HCT116 (cell line): ENCODE measurements at regions not wholly inside any gene's neighbourhood (a gene's known extent, or its start where the extent isn't known, plus 50 kb on each side); places are given as distances from the start of the nearest gene placed in this dataset.

Experiments used
- ATAC-seq: fragments of 200-7000 bp; cut with Tn5 transposase; 2 replicates; pipeline ENCODE4 v1.9.1; 2020; ENCODE audit warnings: mild to moderate bottlenecking, moderate library complexity
- BruUV-seq: library from RNA; stranded (reverse); fragments of 400-500 nt; replicated peaks from 2 replicates; lab custom pipeline; 2021; lab: Mats Ljungman, UMichigan
- CTCF ChIA-PET: fragments of 300-600 bp; sonication (Branson Sonifier 250); formaldehyde crosslinking; loops from one replicate; lab custom pipeline; 2021; ENCODE audit warnings: antibody characterized with exemption; lab: Charles Lee
- POLR2A ChIA-PET: fragments of 300-600, 350-600 bp; sonication (Branson Sonifier 250); formaldehyde crosslinking; loops from one replicate; lab custom pipeline; 2021; ENCODE audit warnings: antibody characterized with exemption; lab: Charles Lee
- RAD21 ChIA-PET, 2 experiments: fragments of 300-600 bp; sonication (Branson Sonifier 250); formaldehyde crosslinking; loops; one replicate each; lab custom pipeline; 2023; ENCODE audit warnings: low total read pairs in 2 of 2; ENCODE audit not compliant: uncharacterized antibody in 2 of 2, unreplicated experiment in 2 of 2, low non-redundant PET in 1 of 2; lab: Charles Lee
- DNase-seq: peaks from one replicate; pipeline ENCODE4 v3.0.0-alpha.2; 2010; ENCODE audit warnings: low read depth, low spot score
- H2AFZ ChIP-seq: fragments of 200-600 bp; shearing (Covaris generic), sonication (generic); 2 replicates; pipeline ENCODE4 v1.6.1; 2017; ENCODE audit warnings: low read depth, mixed run types, mixed read lengths, antibody characterized with exemption, low read length; ENCODE audit not compliant: poor library complexity, severe bottlenecking
- H3K27ac ChIP-seq: 2 replicates; pipeline ENCODE4 v1.5.1; 2012; ENCODE audit warnings: low read depth, low read length
- H3K27me3 ChIP-seq: fragments of 200-600 bp; sonication (generic); 2 replicates; pipeline ENCODE4 v1.6.1; 2016; ENCODE audit warnings: mixed run types, low read length, mixed read lengths; ENCODE audit not compliant: insufficient read depth
- H3K36me3 ChIP-seq, 2 experiments: fragments of 200-500 bp in 1 of 2; fragments of 200-600 bp in 1 of 2; sonication (Bioruptor generic) in 1 of 2; sonication (generic) in 1 of 2; 2 replicates each; pipeline versions ENCODE4 v1.5.1 to v1.6.1; 2014 to 2016; ENCODE audit warnings: low read length in 2 of 2, inconsistent platforms in 1 of 2, mixed read lengths in 1 of 2, mixed run types in 1 of 2; ENCODE audit not compliant: insufficient read depth in 2 of 2, control insufficient read depth in 1 of 2
- H3K4me1 ChIP-seq, 2 experiments: fragments of 200-600 bp in 1 of 2; sonication (generic) in 1 of 2; 2 replicates each; pipeline versions ENCODE4 v1.5.1 to v1.6.1; 2012 to 2017; ENCODE audit warnings: low read length in 2 of 2, inconsistent platforms in 1 of 2, mild to moderate bottlenecking in 1 of 2, mixed read lengths in 1 of 2, mixed run types in 1 of 2, moderate library complexity in 1 of 2; ENCODE audit not compliant: insufficient read depth in 2 of 2, control insufficient read depth in 1 of 2
- H3K4me2 ChIP-seq: fragments of 200-600 bp; sonication (generic); 2 replicates; pipeline ENCODE4 v1.6.1; 2017; ENCODE audit warnings: mixed run types, low read length, mixed read lengths
- H3K4me3 ChIP-seq, 2 experiments: fragments of 200-600 bp in 1 of 2; sonication (generic) in 1 of 2; replicated peaks in 1 of 2; 2 replicates each; pipeline ENCODE4 v1.5.1; 2011 to 2016; ENCODE audit warnings: low read length in 2 of 2, control low read depth in 1 of 2, low read depth in 1 of 2, mild to moderate bottlenecking in 1 of 2, mixed read lengths in 1 of 2, mixed run types in 1 of 2
- H3K79me2 ChIP-seq: fragments of 200-600 bp; sonication (generic); 2 replicates; pipeline ENCODE4 v1.6.1; 2017; ENCODE audit warnings: mild to moderate bottlenecking, mixed run types, low read length, moderate library complexity, mixed read lengths; ENCODE audit not compliant: insufficient read depth
- H3K9ac ChIP-seq: fragments of 200-600 bp; sonication (generic); 2 replicates; pipeline ENCODE4 v1.6.1; 2016; ENCODE audit warnings: low read length, mixed read lengths
- H3K9me2 ChIP-seq: fragments of 200-600 bp; sonication (generic), shearing (Covaris generic); 2 replicates; pipeline ENCODE4 v1.6.1; 2017; ENCODE audit warnings: mixed run types, mild to moderate bottlenecking, moderate library complexity; ENCODE audit not compliant: insufficient read depth
- H3K9me3 ChIP-seq, 2 experiments: fragments of 200-500 bp in 1 of 2; fragments of 200-600 bp in 1 of 2; sonication (Bioruptor generic) in 1 of 2; sonication (generic) in 1 of 2; 2 replicates each; pipeline ENCODE4 v1.6.1; 2014 to 2017; ENCODE audit warnings: low read length in 2 of 2, mixed read lengths in 2 of 2, inconsistent platforms in 1 of 2, low read depth in 1 of 2, mild to moderate bottlenecking in 1 of 2, mixed run types in 1 of 2, moderate library complexity in 1 of 2; ENCODE audit not compliant: control insufficient read depth in 1 of 2, insufficient read depth in 1 of 2
- H4K20me1 ChIP-seq: fragments of 200-600 bp; sonication (generic), shearing (Covaris generic); 2 replicates; pipeline ENCODE4 v1.6.1; 2017; ENCODE audit warnings: mixed run types, mild to moderate bottlenecking, moderate library complexity; ENCODE audit not compliant: insufficient read depth
- CBX3 ChIP-seq: IDR thresholded peaks from 2 replicates; pipeline ENCODE4 v1.6.1; 2012; ENCODE audit warnings: low read depth
- CEBPB ChIP-seq: IDR thresholded peaks from 2 replicates; pipeline ENCODE4 v1.6.1; 2012; ENCODE audit warnings: low read depth
- EZH2 ChIP-seq: fragments of 200-600 bp; sonication (generic); IDR thresholded peaks from 2 replicates; pipeline ENCODE4 v1.6.1; 2017; ENCODE audit warnings: antibody characterized with exemption, mixed run types
- EZH2phosphoT487 ChIP-seq: fragments of 200-600 bp; IDR thresholded peaks from 2 replicates; pipeline ENCODE4 v1.6.1; 2018; ENCODE audit warnings: antibody characterized with exemption, borderline replicate concordance
- JUND ChIP-seq: IDR thresholded peaks from 2 replicates; pipeline ENCODE4 v1.6.1; 2012
- POLR2A ChIP-seq: IDR thresholded peaks from 2 replicates; pipeline ENCODE4 v1.7.0; 2011; ENCODE audit warnings: borderline replicate concordance; ENCODE audit not compliant: insufficient read depth, insufficient read length; ENCODE audit errors: extremely low read depth
- POLR2AphosphoS5 ChIP-seq: IDR thresholded peaks from 2 replicates; pipeline ENCODE4 v1.6.1; 2011; ENCODE audit warnings: mild to moderate bottlenecking, low read depth, low read length, moderate library complexity
- RAD21 ChIP-seq: IDR thresholded peaks from 2 replicates; pipeline ENCODE4 v1.6.1; 2012; ENCODE audit warnings: low read depth, mild to moderate bottlenecking
- SP1 ChIP-seq: IDR thresholded peaks from 2 replicates; pipeline ENCODE4 v1.6.1; 2012; ENCODE audit warnings: low read depth
- SRF ChIP-seq: IDR thresholded peaks from 2 replicates; pipeline ENCODE4 v1.6.1; 2012; ENCODE audit warnings: low read depth
- TCF7L2 ChIP-seq: IDR thresholded peaks from 2 replicates; pipeline ENCODE4 v1.7.0; 2011; ENCODE audit warnings: borderline replicate concordance, inconsistent platforms; ENCODE audit not compliant: insufficient read depth, insufficient read length; ENCODE audit errors: extremely low read depth
- ZFX ChIP-seq: fragments of 450-650 bp; IDR thresholded peaks from 2 replicates; pipeline ENCODE4 v1.6.1; 2017
- intact Hi-C: fragments of 100-400 bp; cut with micrococcal nuclease; formaldehyde crosslinking; loops from 2 replicates; pipeline ENCODE4 v1.10.0; 2022
- TF ChIP-seq, protein P1 (sequence below): IDR thresholded peaks from 2 replicates; pipeline ENCODE4 v1.6.1; 2012; ENCODE audit warnings: low read depth
- TF ChIP-seq, protein P2 (sequence below), 3 experiments: fragments of 200-600 bp in 1 of 3; sonication (generic) in 1 of 3; IDR thresholded peaks in 2 of 3; conservative IDR thresholded peaks in 1 of 3; 2 replicates each; pipeline ENCODE4 v1.5.1; 2012 to 2017; ENCODE audit warnings: low read depth in 2 of 3, low read length in 2 of 3, antibody characterized with exemption in 1 of 3, borderline replicate concordance in 1 of 3, control low read depth in 1 of 3, mild to moderate bottlenecking in 1 of 3, mixed read lengths in 1 of 3, mixed run types in 1 of 3, moderate library complexity in 1 of 3; ENCODE audit not compliant: insufficient read depth in 1 of 3

DNA sequence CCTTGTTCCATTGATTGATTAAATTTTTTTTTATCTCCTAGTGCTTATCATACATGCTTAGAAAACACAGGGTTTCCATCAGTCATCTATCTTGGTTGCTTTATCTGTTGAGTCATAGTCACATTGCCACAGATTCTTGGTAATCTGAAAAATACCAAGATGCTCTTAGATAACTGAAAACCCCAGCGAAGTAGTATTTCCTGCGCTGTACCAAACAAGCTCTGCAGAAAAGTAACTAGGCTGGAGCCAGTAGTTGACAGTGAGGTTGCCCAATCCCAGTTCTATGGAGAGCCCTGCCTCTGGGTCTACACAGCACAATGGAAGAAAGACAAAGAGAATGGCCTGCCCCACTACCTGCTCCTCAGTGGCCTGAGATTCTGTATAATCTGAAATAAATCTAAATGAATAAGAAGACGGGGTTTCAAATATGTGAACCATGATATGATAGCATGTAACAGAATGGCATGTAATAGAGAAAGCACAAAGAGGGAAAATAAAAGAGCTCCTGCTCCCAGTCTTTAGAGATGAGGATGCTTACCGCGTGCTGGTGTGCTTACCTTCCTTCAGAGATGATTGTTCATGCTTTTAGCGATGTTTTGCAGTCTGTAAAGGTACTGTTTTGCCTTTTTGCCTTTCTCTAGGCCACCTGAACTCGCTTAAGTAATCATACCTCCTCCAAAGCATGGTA lies 55.3 kb upstream of the RAPGEF2 start:
- Histone ChIP-seq H3K9me3 (no peaks in the 10 kb centered on the region), H3K4me2 (no peak overlapping the region)
- POLR2A ChIA-PET = no interaction called here
- DNase-seq = no peak
- TF ChIP-seq POLR2A (no peak), POLR2AphosphoS5 (no peak), ZFX (no peak), EZH2phosphoT487 (no peak), CEBPB (no peak), SRF (no peak), CBX3 (no peak), TCF7L2 (no peak), EZH2 (no peak), SP1 (no peak), JUND (no peak), RAD21 (no peak)
- TF ChIP-seq, protein P1, sequence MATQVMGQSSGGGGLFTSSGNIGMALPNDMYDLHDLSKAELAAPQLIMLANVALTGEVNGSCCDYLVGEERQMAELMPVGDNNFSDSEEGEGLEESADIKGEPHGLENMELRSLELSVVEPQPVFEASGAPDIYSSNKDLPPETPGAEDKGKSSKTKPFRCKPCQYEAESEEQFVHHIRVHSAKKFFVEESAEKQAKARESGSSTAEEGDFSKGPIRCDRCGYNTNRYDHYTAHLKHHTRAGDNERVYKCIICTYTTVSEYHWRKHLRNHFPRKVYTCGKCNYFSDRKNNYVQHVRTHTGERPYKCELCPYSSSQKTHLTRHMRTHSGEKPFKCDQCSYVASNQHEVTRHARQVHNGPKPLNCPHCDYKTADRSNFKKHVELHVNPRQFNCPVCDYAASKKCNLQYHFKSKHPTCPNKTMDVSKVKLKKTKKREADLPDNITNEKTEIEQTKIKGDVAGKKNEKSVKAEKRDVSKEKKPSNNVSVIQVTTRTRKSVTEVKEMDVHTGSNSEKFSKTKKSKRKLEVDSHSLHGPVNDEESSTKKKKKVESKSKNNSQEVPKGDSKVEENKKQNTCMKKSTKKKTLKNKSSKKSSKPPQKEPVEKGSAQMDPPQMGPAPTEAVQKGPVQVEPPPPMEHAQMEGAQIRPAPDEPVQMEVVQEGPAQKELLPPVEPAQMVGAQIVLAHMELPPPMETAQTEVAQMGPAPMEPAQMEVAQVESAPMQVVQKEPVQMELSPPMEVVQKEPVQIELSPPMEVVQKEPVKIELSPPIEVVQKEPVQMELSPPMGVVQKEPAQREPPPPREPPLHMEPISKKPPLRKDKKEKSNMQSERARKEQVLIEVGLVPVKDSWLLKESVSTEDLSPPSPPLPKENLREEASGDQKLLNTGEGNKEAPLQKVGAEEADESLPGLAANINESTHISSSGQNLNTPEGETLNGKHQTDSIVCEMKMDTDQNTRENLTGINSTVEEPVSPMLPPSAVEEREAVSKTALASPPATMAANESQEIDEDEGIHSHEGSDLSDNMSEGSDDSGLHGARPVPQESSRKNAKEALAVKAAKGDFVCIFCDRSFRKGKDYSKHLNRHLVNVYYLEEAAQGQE = no peak
- TF ChIP-seq, protein P2, sequence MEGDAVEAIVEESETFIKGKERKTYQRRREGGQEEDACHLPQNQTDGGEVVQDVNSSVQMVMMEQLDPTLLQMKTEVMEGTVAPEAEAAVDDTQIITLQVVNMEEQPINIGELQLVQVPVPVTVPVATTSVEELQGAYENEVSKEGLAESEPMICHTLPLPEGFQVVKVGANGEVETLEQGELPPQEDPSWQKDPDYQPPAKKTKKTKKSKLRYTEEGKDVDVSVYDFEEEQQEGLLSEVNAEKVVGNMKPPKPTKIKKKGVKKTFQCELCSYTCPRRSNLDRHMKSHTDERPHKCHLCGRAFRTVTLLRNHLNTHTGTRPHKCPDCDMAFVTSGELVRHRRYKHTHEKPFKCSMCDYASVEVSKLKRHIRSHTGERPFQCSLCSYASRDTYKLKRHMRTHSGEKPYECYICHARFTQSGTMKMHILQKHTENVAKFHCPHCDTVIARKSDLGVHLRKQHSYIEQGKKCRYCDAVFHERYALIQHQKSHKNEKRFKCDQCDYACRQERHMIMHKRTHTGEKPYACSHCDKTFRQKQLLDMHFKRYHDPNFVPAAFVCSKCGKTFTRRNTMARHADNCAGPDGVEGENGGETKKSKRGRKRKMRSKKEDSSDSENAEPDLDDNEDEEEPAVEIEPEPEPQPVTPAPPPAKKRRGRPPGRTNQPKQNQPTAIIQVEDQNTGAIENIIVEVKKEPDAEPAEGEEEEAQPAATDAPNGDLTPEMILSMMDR (IDR thresholded peaks at IDR 0.05 in 2 of 3, conservative IDR thresholded peaks at IDR 0.05 in 1 of 3; ENCODE audit: borderline replicate concordance in 1 of 3, insufficient read depth in 1 of 3, low read depth in 2 of 3, low read length in 2 of 3) = no peak
- TF ChIP-seq, all 23 proteins: peak for 0
- Histone ChIP-seq H3K27me3 (no peaks in the 10 kb centered on the region), H4K20me1 (no peaks in the 10 kb centered on the region), H3K9ac (no peak overlapping the region), H3K4me1 (peaks cover 0 to 5% of the 10 kb centered on the region in 2 experiments; a peak in 2 of 4 replicates), H3K27ac (no peak overlapping the region), H3K36me3 (no peaks in the 10 kb centered on the region), H3K79me2 (no peaks in the 10 kb centered on the region), H3K4me3 (no peak overlapping the region), H2AFZ (no peak overlapping the region), H3K9me2 (no peaks in the 10 kb centered on the region)
- ChIA-PET RAD21 (no interaction called here), CTCF (no interaction called here)
- ATAC-seq = no peak
- no TSS peak for BruUV-seq
- intact Hi-C loops = no loop called here
